C4-2B (cell line): ENCODE measurements at regions not wholly inside any gene's neighbourhood (a gene's known extent, or its start where the extent isn't known, plus 50 kb on each side); places are given as distances from the start of the nearest gene placed in this dataset.

ENCODE experiments used
- ZFX ChIP-seq: fragments of 450-650 bp; IDR thresholded peaks from 2 replicates; pipeline ENCODE4 v1.6.1; 2017
- TF ChIP-seq, protein P1 (sequence below): fragments of 450-650 bp; conservative IDR thresholded peaks from 2 replicates; pipeline ENCODE4 v1.5.1; 2017; ENCODE audit warnings: mild to moderate bottlenecking

DNA sequence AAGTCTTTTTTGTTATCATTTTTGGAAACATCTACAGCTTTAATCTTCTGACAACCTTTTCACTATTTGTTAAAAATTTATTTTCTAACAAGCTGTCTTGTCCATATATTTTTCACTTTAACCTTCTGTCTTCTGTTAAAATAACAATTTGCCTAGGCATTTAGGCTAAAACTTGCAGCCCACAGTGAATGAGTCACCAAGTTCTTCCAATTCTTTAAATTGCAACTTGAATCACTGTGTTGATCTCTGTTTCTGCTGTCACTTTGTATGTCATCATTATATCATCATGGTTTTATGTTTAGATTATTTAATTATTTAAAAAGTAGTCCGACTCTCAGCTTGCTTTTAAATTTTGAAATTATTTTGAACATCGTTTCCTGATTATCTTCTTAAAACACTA lies 473.8 kb upstream of the PTPRD start:
- TF ChIP-seq, protein P1, sequence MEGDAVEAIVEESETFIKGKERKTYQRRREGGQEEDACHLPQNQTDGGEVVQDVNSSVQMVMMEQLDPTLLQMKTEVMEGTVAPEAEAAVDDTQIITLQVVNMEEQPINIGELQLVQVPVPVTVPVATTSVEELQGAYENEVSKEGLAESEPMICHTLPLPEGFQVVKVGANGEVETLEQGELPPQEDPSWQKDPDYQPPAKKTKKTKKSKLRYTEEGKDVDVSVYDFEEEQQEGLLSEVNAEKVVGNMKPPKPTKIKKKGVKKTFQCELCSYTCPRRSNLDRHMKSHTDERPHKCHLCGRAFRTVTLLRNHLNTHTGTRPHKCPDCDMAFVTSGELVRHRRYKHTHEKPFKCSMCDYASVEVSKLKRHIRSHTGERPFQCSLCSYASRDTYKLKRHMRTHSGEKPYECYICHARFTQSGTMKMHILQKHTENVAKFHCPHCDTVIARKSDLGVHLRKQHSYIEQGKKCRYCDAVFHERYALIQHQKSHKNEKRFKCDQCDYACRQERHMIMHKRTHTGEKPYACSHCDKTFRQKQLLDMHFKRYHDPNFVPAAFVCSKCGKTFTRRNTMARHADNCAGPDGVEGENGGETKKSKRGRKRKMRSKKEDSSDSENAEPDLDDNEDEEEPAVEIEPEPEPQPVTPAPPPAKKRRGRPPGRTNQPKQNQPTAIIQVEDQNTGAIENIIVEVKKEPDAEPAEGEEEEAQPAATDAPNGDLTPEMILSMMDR: no peak
- TF ChIP-seq ZFX: no peak
